ENCODE measurements at regions not wholly inside any gene's neighbourhood (a gene's known extent, or its start where the extent isn't known, plus 50 kb on each side); places are given as distances from the start of the nearest gene placed in this dataset.
"Not testable (repeated sequence)": the region's sequence is repeated elsewhere in the genome, so short reads cannot be mapped to it uniquely, and the experiment has no call there.

- TF ChIP-seq CTCF (IDR thresholded peaks at IDR 0.05; ENCODE audit: borderline replicate concordance, control extremely low read depth, extremely low read depth, insufficient read depth, missing control alignments) = no peak
- peak; percentile 52 for DNase-seq (ENCODE audit: low spot score)
- in situ Hi-C loops (cut with MboI; ENCODE audit: low sequenced_read_pairs, unreplicated experiment) = no loop called here
Observed at GRCh38 chr6:28606424-28607391, 81.0 kb downstream of the GPX5 start.

GRCh38 chr6:28607990-28608389 lies 82.3 kb downstream of the GPX5 start:
- in situ Hi-C loops (cut with MboI; ENCODE audit: low sequenced_read_pairs, unreplicated experiment) = no loop called here
- TF ChIP-seq CTCF (IDR thresholded peaks at IDR 0.05; ENCODE audit: borderline replicate concordance, control extremely low read depth, extremely low read depth, insufficient read depth, missing control alignments) = no peak
- DNase-seq (ENCODE audit: low spot score) = no peak

GRCh38 chr6:28609672-28610071 lies 84.0 kb downstream of the GPX5 start:
- in situ Hi-C loops (cut with MboI; ENCODE audit: low sequenced_read_pairs, unreplicated experiment) = no loop called here
- no peak for TF ChIP-seq CTCF (IDR thresholded peaks at IDR 0.05; ENCODE audit: borderline replicate concordance, control extremely low read depth, extremely low read depth, insufficient read depth, missing control alignments)
- DNase-seq (ENCODE audit: low spot score) = no peak

- TF ChIP-seq CTCF (IDR thresholded peaks at IDR 0.05; ENCODE audit: borderline replicate concordance, control extremely low read depth, extremely low read depth, insufficient read depth, missing control alignments) = no peak
- in situ Hi-C loops (cut with MboI; ENCODE audit: low sequenced_read_pairs, unreplicated experiment) = no loop called here
- no peak for DNase-seq (ENCODE audit: low spot score)
Observed at GRCh38 chr6:28615616-28615954, 89.9 kb downstream of the GPX5 start.

- no peak for DNase-seq (ENCODE audit: low spot score)
- in situ Hi-C loops (cut with MboI; ENCODE audit: low sequenced_read_pairs, unreplicated experiment) = no loop called here
- TF ChIP-seq CTCF (IDR thresholded peaks at IDR 0.05; ENCODE audit: borderline replicate concordance, control extremely low read depth, extremely low read depth, insufficient read depth, missing control alignments) = no peak
Observed at GRCh38 chr6:28615955-28616747, 90.5 kb downstream of the GPX5 start.

GRCh38 chr6:28618898-28619555 lies 93.3 kb downstream of the GPX5 start:
- in situ Hi-C loops (cut with MboI; ENCODE audit: low sequenced_read_pairs, unreplicated experiment) = no loop called here
- TF ChIP-seq CTCF (IDR thresholded peaks at IDR 0.05; ENCODE audit: borderline replicate concordance, control extremely low read depth, extremely low read depth, insufficient read depth, missing control alignments) = no peak
- no peak for DNase-seq (ENCODE audit: low spot score)

- DNase-seq (ENCODE audit: low spot score); in situ Hi-C loops (cut with MboI; ENCODE audit: low sequenced_read_pairs, unreplicated experiment): not testable (repeated sequence)
Observed at GRCh38 chr6:28621268-28621667, 95.6 kb downstream of the GPX5 start.

GRCh38 chr6:28623242-28623641 lies 97.6 kb downstream of the GPX5 start:
- DNase-seq (ENCODE audit: low spot score); in situ Hi-C loops (cut with MboI; ENCODE audit: low sequenced_read_pairs, unreplicated experiment): not testable (repeated sequence)

- DNase-seq (ENCODE audit: low spot score); in situ Hi-C loops (cut with MboI; ENCODE audit: low sequenced_read_pairs, unreplicated experiment): not testable (repeated sequence)
Observed at GRCh38 chr6:28626386-28626785, 100.7 kb downstream of the GPX5 start.

Measured in GM13976 (cell line).